Ishikawa (cell line): ENCODE measurements at regions not wholly inside any gene's neighbourhood (a gene's known extent, or its start where the extent isn't known, plus 50 kb on each side); places are given as distances from the start of the nearest gene placed in this dataset.

Experiments used
- CEBPB ChIP-seq: IDR thresholded peaks from 2 replicates; pipeline ENCODE4 v1.6.1; 2012
- CREB1 ChIP-seq: IDR thresholded peaks from 2 replicates; pipeline ENCODE4 v1.6.1; 2012; ENCODE audit warnings: low read depth
- EGR1 ChIP-seq: IDR thresholded peaks from 2 replicates; pipeline ENCODE4 v1.6.1; 2012
- EP300 ChIP-seq: IDR thresholded peaks from 2 replicates; pipeline ENCODE4 v1.6.1; 2012; ENCODE audit warnings: borderline replicate concordance
- FOXM1 ChIP-seq: IDR thresholded peaks from 2 replicates; pipeline ENCODE4 v1.6.1; 2012; ENCODE audit warnings: low read depth, borderline replicate concordance
- NFIC ChIP-seq: IDR thresholded peaks from 2 replicates; pipeline ENCODE4 v1.6.1; 2012
- RAD21 ChIP-seq: IDR thresholded peaks from 2 replicates; pipeline ENCODE4 v1.6.1; 2012; ENCODE audit warnings: low read depth
- TAF1 ChIP-seq: IDR thresholded peaks from 2 replicates; pipeline ENCODE4 v1.6.1; 2012; ENCODE audit warnings: low read depth, mild to moderate bottlenecking
- TCF12 ChIP-seq: IDR thresholded peaks from 2 replicates; pipeline ENCODE4 v1.6.1; 2012; ENCODE audit warnings: low read depth
- TEAD4 ChIP-seq: IDR thresholded peaks from 2 replicates; pipeline ENCODE4 v1.6.1; 2012
- YY1 ChIP-seq: IDR thresholded peaks from 2 replicates; pipeline ENCODE4 v1.6.1; 2012; ENCODE audit warnings: low read depth
- ZBTB7A ChIP-seq: IDR thresholded peaks from 2 replicates; pipeline ENCODE4 v1.6.1; 2012; ENCODE audit warnings: low read depth
- TF ChIP-seq, protein P1 (sequence below): IDR thresholded peaks from 2 replicates; pipeline ENCODE4 v1.6.1; 2012
- TF ChIP-seq, protein P2 (sequence below): IDR thresholded peaks from 2 replicates; pipeline ENCODE4 v1.6.1; 2012
- TF ChIP-seq, protein P3 (sequence below): IDR thresholded peaks from 2 replicates; pipeline ENCODE4 v1.6.1; 2012; ENCODE audit warnings: low read depth, mild to moderate bottlenecking

DNA sequence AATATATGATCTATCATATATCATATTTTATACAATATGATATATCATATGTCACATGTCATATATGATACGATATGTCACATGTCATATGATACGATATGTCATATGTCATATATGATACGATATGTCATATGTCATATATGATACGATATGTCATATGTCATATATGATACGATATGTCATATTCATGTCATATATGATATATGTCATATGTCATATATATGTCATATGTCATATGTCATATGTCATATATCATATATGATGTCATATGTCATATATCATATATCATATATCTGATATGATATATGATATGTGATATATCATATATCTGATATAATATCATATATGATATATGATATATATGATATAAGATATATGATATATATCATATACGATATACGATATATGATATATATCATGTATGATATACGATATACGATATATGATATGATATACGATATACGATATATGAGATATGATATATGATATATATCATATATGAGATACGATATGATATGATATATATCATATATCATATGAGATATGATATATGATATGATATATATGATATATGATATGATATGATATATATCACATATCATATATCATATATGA lies 122.3 kb upstream of the USP9X start:
- TF ChIP-seq, protein P1, sequence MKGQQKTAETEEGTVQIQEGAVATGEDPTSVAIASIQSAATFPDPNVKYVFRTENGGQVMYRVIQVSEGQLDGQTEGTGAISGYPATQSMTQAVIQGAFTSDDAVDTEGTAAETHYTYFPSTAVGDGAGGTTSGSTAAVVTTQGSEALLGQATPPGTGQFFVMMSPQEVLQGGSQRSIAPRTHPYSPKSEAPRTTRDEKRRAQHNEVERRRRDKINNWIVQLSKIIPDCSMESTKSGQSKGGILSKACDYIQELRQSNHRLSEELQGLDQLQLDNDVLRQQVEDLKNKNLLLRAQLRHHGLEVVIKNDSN = no peak
- no peak for TF ChIP-seq TCF12
- no peak for TF ChIP-seq ZBTB7A
- TF ChIP-seq CEBPB = no peak
- no peak for TF ChIP-seq EP300
- TF ChIP-seq TAF1 = no peak
- TF ChIP-seq YY1 = no peak
- TF ChIP-seq, protein P2, sequence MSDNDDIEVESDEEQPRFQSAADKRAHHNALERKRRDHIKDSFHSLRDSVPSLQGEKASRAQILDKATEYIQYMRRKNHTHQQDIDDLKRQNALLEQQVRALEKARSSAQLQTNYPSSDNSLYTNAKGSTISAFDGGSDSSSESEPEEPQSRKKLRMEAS = no peak
- TF ChIP-seq CREB1 = no peak
- TF ChIP-seq RAD21 = no peak
- no peak for TF ChIP-seq FOXM1
- no peak for TF ChIP-seq EGR1
- TF ChIP-seq TEAD4 = no peak
- TF ChIP-seq NFIC = no peak
- TF ChIP-seq, protein P3, sequence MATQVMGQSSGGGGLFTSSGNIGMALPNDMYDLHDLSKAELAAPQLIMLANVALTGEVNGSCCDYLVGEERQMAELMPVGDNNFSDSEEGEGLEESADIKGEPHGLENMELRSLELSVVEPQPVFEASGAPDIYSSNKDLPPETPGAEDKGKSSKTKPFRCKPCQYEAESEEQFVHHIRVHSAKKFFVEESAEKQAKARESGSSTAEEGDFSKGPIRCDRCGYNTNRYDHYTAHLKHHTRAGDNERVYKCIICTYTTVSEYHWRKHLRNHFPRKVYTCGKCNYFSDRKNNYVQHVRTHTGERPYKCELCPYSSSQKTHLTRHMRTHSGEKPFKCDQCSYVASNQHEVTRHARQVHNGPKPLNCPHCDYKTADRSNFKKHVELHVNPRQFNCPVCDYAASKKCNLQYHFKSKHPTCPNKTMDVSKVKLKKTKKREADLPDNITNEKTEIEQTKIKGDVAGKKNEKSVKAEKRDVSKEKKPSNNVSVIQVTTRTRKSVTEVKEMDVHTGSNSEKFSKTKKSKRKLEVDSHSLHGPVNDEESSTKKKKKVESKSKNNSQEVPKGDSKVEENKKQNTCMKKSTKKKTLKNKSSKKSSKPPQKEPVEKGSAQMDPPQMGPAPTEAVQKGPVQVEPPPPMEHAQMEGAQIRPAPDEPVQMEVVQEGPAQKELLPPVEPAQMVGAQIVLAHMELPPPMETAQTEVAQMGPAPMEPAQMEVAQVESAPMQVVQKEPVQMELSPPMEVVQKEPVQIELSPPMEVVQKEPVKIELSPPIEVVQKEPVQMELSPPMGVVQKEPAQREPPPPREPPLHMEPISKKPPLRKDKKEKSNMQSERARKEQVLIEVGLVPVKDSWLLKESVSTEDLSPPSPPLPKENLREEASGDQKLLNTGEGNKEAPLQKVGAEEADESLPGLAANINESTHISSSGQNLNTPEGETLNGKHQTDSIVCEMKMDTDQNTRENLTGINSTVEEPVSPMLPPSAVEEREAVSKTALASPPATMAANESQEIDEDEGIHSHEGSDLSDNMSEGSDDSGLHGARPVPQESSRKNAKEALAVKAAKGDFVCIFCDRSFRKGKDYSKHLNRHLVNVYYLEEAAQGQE = no peak

DNA sequence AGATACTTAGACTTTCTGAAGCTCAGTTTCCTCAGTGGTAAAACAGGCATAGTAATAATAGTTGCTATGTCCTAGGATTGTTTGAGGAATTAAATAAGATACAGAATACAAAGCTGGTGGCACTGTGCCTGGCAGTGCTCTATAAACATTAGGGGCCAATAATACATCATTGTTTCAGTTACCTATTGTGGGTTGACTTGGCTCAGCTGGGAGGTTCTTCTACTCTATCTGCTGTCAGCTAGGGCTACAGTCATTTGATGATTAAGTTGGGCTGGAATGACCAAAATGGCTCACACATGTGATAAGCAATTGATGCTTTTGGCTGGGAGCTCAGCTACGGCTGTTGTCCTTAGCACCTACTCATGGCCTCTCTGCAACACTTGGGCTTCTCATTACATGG lies 121.2 kb upstream of the USP9X start:
- TF ChIP-seq EP300 = no peak
- no peak for TF ChIP-seq TCF12
- TF ChIP-seq YY1 = no peak
- TF ChIP-seq, protein P2 = no peak
- no peak for TF ChIP-seq NFIC
- no peak for TF ChIP-seq CEBPB
- no peak for TF ChIP-seq FOXM1
- TF ChIP-seq, protein P3 = no peak
- TF ChIP-seq TAF1 = no peak
- TF ChIP-seq EGR1 = no peak
- no peak for TF ChIP-seq CREB1
- no peak for TF ChIP-seq TEAD4
- TF ChIP-seq, protein P1 = no peak
- no peak for TF ChIP-seq RAD21
- TF ChIP-seq ZBTB7A = no peak

DNA sequence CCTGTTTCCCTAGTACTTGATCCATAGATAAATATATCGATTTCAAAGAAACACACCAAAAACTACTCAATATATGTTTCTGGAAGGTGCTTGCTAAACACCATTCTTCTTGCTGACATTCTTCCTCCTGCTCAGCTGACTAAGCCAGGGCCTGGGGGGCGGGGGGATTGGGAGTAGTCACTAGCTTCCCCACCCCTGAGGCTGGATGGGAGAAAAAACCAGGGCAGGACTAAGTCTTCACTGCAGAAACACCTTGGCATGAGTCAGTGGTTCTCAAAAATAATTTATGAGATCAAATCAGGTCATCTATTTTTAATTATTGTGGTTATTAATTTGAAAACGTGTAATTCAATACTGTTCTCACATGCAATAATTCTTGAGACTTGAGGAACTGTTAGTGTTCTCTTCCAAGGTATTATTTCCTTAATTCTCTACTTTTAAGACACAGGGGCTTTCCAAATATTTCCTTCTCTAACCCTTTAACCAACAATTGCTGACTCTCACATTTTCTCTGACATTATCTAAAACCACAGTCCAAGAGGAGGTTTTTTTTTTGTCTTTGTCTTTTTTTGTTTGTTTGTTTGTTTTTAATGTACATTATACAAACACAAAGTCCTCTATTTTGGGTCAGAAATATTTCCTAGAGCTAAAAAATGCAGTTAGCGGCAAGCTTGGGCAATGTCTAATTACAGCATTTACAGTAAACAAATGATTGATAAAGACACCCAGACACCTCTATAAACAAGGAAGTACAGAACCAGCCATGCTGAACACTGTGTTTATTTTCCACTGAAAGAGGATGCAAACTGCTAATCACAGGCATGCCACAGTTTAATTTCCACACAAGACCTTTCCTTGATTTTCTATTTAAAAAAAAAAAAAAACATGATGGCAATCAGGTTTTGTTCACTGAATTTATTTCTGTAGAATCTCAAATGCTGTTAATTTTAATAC lies 120.3 kb upstream of the USP9X start:
- no peak for TF ChIP-seq RAD21

DNA sequence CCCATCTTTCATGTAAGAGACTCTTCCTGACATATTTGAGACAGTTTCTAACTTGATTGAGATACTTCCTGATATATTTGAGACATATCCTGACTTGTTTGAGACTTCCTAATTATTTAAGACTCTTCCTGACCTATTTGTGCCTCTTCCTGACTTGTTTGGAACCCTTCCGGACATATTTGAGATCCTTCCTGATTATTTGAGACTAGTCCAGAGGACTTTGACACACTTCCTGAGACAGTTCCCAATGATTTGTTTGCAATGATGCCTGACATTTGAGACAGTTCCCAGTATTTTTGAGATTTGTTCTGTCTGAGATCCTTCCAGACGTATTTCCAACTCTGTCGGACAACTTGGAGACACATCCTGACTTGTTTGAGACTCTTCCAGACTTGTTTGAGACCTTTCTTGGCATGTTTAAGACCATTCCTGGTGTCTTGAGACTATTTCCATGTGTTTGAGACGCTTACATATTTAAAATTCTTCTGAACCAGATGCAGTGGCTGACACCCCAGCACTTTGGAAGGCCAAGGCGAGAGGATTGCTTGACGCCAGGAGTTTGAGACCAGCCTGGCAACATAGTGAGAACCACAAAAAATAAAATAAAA lies 118.9 kb upstream of the USP9X start:
- TF ChIP-seq, protein P3 = no peak
- TF ChIP-seq EP300 = no peak
- TF ChIP-seq EGR1 = no peak
- no peak for TF ChIP-seq TAF1
- TF ChIP-seq, protein P1 = no peak
- TF ChIP-seq CREB1 = no peak
- TF ChIP-seq FOXM1 = no peak
